Adrenal gland (tissue), 5 donors: ENCODE measurements at regions not wholly inside any gene's neighbourhood (a gene's known extent, or its start where the extent isn't known, plus 50 kb on each side); places are given as distances from the start of the nearest gene placed in this dataset.

Experiments used
- POLR2A ChIP-seq, 2 donors: fragments of 450-650 bp; IDR thresholded peaks; one replicate each; pipeline ENCODE4 v1.6.1; 2017; ENCODE audit warnings: antibody characterized with exemption in 2 of 2, mild to moderate bottlenecking in 2 of 2, moderate library complexity in 1 of 2
- TF ChIP-seq, protein P1 (sequence below), 6 experiments: fragments of 450-650 bp in 4 of 6; fragments of 200-600 bp in 2 of 6; sonication (generic) in 1 of 6; IDR thresholded peaks; 1 replicate in 5 of 6; 2 replicates in 1 of 6; pipeline versions ENCODE4 v1.5.1 to v1.8.0; 2016 to 2021; ENCODE audit warnings: antibody characterized with exemption in 6 of 6, mild to moderate bottlenecking in 2 of 6, moderate library complexity in 1 of 6
- donor health status: DM: no; HTN: no; CAD: no.

DNA sequence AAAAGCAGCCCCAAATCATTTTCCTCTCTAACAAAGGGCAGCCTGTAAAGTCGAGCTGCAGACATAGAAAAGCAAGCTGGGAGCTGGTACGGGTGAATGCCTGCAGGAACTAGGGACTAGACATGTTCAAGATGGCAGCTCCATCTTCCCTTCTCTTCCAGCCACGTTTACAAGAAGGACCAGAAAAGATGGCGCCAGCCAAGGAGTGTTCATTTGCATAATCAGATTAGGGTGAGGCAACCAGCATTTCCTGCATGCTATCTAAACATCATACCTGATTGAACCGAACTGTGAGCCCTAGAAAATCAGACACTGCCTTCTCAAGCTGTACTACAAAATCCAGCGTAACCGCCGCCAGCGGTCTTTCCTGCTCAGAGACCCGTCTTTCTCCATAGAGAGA is 896.8 kb downstream of the CDH11 start:
- TF ChIP-seq, protein P1, sequence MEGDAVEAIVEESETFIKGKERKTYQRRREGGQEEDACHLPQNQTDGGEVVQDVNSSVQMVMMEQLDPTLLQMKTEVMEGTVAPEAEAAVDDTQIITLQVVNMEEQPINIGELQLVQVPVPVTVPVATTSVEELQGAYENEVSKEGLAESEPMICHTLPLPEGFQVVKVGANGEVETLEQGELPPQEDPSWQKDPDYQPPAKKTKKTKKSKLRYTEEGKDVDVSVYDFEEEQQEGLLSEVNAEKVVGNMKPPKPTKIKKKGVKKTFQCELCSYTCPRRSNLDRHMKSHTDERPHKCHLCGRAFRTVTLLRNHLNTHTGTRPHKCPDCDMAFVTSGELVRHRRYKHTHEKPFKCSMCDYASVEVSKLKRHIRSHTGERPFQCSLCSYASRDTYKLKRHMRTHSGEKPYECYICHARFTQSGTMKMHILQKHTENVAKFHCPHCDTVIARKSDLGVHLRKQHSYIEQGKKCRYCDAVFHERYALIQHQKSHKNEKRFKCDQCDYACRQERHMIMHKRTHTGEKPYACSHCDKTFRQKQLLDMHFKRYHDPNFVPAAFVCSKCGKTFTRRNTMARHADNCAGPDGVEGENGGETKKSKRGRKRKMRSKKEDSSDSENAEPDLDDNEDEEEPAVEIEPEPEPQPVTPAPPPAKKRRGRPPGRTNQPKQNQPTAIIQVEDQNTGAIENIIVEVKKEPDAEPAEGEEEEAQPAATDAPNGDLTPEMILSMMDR (IDR thresholded peaks at IDR 0.05): no peak
- no peak for TF ChIP-seq POLR2A (IDR thresholded peaks at IDR 0.05)
